Putamen (tissue), 1 donor: ENCODE measurements at regions not wholly inside any gene's neighbourhood (a gene's known extent, or its start where the extent isn't known, plus 50 kb on each side); places are given as distances from the start of the nearest gene placed in this dataset.
"Not testable (repeated sequence)": the region's sequence is repeated elsewhere in the genome, so short reads cannot be mapped to it uniquely, and the experiment has no call there.

Experiments used
- DNase-seq: peaks from one replicate; pipeline ENCODE4 v3.0.0-alpha.2; 2016; ENCODE audit warnings: low spot score

DNA sequence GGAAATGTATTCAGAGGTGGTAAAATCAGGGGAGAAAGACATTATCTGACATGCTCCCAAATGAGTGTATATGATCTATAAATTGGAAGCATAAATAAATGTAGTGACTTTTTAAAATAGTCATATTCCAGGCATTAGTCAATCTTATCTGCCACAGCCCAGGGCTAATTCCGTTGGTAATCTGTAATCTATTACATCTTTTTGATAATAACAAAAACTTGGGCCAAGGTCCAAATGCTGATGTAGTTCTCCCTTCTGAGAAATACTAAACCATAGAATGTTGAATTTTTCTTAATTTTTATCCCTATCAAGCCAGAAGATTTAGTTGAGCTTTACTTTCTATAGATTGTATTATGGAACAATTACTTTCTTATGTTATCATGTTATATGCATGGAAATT, 1279.8 kb downstream of the EPHA7 start:
- no peak for DNase-seq

DNA sequence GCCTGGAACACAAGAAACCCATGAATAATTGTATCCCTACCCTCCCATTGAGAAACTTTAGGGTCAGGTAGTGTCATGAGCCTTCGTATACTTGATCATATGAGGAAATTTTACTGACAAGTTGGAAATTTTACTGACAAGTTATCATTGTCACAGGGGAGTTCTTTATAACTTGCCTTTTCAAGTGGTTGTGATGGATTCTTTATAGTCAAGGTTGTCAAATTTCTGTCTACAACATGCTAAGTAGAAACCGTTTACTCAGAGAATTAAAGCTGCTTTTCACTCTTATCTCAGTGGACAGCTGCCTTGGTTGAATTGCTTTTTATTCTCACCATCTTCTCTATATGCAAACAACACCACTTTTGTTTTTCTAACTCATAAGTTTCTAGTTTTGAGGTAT, 1286.4 kb downstream of the EPHA7 start:
- no peak for DNase-seq

DNA sequence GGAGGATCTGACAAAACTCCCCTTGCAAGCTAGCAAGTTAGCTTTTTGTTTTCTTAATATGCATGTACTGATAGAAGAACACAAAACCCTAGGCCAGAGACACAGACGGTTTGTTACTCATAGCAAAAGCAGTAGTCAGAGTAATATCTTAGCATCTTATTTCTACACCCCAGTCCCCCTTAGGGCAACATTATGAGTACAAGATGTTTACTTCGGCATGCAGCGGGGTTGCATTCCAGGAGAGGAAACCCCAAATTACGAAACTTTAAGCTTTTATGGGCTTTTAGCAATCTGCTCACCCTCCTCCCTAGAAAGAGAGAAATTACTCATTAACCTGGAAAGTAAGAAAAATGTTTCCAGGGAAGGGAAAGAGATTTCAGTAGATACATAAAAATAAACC, 1286.9 kb downstream of the EPHA7 start:
- no peak for DNase-seq

DNA sequence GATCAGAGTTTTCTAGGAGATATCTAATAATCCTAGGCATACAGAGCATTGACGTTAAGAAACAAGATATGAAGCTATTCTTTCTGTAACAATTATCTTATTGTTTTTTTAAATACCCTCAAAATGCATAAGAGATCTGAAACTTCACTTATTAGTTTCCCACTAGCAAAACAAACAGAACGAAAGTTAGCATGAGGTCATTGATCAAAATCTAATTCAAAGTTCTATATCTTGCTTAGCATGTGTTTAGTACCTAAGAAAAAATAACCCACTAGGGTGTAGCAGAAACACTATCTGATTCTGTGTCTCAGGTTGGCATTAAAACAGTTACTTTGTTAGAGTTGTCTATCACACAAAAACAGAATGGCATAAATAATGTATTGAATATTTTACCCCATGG, 1288.4 kb downstream of the EPHA7 start:
- no peak for DNase-seq

DNA sequence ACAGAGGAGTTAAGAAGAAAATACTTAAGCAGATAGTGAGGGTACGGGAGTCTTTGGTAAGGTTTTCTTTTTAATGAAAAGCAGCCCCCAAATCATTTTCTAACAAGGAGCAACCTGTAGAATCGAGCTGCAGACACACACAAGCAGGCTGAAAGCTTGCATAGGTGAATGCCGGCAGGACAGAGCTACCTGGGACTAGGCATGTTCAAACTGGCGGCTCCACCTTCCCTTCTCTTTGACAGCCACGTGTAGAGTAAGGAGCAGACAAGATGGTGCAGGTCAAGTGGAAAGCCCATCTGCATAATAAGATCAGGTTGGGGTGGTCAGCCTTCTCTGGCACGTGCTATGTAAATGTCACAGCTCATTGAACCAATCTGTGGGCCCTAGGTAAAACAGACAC, 1292.4 kb downstream of the EPHA7 start:
- DNase-seq, result no peak

DNA sequence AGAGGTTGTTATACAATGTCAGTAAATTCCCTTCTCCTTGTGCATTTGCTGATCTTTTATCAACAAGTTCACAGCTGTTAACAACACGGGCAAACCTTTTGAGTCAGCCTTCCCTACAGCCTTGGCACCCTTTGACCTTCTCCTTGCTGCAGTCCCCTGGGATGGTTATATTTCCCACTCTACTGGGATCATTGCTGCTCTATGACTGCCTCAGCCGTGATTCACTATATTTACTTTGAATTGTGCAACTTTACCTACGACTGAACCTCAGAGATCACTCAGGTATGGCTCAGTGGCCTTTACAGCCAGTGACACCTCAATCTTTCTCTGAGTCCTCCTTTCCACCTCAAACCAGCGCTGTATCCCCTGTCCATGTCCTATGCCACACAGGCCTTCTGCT, 1293.3 kb downstream of the EPHA7 start:
- no peak for DNase-seq

DNA sequence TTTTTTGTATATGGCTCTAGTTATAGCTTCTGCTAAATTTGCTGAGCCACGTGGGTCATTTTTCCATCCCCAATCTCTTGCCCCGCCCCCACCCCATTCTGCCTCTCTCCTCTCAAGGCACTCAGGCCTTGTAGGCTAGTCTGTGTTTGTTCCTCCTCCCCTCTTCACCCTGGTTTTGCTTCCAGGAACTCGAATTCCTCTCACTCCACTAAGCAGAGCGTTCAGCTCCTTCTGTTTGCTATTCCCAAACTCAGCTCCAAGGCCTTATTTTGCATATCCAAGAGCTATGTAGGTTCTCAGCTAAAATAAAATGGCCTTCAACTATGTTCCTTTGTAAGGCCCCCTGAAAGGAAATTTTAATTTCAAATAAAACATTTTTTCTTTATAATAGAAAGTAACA, 1293.7 kb downstream of the EPHA7 start:
- DNase-seq, result no peak

DNA sequence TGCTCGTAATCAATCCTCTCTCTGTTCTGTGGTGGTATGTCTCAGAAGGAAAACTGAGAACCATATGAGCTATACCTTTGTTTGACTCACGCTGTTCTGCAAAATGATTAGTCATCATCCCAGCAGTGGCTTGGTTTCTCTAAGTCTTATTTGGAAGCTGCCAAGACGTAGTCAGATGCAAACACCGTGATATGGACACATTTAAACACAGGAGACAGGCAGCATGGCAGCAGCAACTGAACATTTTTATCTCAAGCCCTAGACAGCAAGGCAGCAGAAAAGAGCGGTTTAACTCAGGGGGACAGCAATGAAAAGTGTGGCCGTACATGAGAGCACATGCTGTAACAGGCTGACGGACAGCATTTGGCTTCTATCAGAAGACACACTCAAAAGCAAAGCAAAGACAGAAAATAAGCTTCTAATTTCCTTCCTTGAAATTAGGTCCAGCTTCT, 1295.1 kb downstream of the EPHA7 start:
- no peak for DNase-seq

DNA sequence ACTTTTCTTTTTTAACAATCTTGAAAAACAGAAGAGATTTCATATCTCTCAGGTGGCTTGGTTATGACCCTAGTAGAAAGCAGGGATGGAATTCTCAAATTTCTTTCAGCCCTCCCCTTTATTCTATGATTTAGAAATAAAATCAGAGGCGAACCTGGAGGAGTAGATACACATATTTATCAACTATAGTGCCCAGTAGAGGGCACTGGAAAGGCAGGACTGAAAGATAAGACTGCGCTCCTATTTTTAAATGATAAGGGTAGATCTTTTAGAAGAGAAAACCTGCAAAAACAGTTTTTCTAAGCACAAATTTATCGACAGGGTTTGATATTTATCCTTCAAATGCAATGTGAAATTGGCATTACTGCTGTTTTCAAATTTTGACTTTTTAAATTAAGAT, 1296.6 kb downstream of the EPHA7 start:
- DNase-seq, result peak; percentile 7

DNA sequence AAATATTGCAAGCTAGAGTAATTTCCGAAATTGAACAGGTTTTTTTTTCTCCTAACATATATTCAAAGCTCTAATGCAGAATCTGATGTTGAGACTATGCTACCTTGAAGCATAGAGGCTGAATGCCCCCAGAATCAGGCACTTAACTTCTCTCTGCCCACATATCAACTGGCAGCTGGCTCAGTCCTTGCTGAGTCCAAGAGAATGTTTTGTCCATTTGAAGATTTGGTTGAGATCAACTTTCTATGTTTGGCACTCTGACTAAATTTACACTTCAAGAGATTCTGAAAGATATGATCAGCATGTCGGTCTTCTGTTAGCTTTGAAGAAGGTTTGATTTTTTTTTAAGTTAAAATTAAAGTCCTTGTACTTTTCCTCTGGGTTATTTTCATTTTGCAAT, 1298.1 kb downstream of the EPHA7 start:
- DNase-seq, result no peak

DNA sequence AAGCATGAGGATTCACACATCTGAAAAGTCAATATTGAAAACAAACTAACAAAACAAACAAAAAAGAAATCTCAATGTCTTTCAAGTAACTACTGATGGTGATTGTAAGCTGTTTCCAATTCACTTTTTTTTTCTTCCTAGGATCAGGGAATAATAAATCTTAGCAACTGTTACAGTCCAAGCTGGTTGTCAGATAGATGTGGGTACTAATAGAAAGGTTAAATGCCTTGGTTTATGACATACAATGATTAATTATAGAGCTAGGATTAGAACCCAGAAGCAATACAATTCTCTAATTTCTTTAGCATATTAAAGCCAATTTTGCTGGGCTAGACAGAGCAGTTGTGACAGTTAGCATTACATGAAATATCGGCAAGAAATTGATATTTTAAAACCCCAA, 1301.6 kb downstream of the EPHA7 start:
- DNase-seq, result no peak

DNA sequence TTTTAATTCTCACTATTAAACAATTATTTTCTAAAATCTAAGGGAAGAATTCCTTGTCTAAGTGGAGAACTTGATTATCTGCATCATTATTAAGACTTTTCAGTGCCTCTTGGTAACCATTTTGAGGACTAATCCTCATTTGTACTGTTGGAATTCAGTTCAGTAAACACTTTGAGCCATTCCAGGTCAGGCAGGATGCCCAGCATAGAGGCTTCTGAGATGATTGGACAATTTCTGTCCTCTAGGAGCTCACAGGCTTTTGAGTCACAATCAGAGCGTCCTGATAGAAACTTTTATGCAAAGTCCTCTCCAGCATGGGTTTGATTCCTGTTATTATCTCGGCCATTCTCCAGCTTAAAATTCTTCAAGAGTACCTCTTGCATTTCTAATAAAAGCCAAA, 1304.6 kb downstream of the EPHA7 start:
- DNase-seq, result no peak

DNA sequence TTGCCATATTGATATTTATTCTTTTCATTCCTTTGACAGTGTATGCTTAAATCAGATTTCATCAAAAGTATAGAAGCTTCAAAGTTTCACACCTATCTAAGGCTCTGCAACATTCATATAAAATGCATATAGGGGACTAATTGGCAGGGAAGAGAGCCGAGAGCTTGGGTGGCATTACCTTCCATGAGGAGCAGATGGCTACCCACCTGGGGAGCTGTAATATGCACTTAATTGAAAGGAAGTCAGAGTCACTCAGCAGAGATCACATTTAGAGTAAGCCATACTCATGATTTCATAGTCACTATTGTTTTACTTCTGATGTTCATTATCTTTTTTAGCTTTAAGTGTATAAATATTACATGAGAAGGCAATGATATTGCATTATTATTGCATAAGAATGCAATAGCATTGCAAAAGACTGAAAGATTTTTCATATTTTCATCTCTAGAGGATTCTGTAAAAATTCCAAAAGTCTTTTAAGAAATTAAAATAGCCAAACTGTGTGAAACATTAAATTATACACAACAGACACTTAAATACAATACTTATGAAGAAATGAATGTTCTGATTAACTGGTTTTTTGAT, 1305.2 kb downstream of the EPHA7 start:
- no peak for DNase-seq

DNA sequence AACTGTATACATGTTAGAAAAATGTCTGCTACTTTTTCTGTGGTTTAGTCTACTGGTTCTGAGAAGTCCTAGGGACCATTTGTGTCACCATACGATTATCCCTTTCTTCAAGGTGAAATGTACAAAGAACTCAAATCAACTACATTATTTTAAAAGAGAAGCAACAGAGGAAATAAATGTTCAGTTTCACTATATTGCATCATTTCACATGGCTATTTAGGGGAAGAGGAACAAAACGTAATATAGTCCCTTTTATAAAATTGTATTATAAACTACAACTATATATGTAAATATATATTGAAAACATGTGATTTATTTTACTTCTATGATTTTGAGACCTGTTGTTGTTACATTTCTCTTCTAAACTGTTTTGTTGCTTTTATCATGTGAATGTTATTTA, 1308.0 kb downstream of the EPHA7 start:
- no peak for DNase-seq

DNA sequence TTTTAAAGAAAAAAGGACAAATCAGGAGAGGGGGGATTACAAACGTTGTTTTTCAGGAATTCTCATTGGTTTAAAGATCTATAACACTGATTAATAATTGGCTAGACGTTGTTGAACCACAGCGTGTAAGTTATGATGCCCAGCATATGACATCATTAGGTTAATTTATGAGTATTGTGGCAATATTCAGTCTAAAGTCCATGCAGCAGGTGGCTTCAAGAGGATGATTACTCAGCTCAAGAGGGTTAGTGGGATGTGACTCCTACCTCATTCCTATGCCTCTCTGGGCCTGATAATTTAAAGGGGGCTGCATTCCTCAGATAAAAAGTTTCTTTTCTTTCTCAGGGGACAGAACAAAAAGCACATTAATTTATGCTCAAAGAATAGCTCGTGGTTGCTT, 1309.0 kb downstream of the EPHA7 start:
- no peak for DNase-seq

DNA sequence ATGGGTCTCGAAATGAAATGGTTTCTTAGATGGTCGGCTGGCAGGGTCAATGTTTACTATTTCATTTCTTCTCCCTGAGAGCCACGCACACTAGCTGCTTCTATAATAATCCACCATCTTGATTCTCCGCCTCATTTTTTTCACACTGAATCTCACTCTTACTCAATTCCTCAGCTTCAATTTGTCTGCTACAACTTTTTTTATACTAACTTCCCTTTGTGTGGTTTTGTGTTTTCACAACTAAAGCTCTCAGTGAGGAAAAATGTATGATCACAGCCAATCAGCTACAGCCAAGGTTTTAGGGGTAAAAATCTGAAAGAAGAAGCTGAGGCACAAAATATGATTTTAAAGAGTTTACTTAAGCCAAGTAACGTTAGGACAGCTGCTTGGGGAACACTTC, 1309.4 kb downstream of the EPHA7 start:
- no peak for DNase-seq

DNA sequence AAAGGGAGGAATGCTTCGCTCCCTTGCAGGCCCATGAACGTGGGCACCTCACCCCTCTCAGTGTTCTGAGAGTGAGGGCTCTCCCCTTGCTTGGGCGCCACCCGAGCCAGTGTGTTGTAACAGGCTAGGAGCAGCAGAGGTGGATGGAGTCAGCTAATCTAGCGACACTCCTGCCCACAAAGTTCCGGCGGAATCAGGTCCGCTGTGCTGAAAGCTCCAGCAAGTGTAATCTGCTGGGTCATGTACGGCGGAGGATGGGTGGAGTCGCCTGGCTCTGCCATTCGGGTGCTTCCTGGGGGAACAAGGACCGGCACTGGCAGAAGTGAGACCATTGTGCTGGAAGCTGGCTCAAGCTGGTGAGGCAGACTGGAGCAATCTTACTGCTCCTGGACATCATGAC, 1310.1 kb downstream of the EPHA7 start:
- DNase-seq, result no peak

DNA sequence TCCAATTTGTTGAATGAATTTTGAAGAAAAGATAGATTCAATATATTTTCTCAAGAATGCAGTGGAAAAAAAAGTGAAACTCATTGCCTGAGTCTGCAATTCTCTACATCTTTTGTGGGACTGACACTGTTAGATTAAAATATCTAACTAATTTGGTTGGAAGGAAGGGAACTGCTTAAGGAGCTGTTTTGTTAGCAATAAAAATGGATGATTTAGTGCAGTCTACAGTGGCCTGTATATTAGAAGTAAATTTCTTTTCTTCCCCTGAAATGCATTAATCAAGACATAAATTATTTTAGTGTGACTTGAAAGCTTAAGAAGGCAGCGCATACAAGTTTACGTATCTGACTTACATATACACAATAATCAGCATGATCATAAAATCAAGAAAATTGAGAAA, 1332.6 kb downstream of the EPHA7 start:
- DNase-seq, result no peak

DNA sequence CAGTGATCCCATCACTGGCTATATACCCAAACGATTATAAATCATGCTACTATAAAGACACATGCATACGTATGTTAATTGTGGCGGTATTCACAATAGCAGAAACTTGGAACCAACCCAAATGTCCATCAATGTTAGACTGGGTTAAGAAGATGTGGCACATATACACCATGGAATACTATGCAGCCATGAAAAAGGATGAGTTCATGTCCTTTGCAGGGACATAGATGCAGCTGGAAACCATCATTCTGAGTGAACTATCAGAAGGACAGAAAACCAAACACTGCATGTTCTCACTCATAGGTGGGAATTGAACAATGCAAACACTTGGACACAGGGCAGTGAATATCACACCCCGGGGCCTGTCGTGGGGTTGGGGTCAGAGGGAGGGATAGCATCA, 1335.4 kb downstream of the EPHA7 start:
- not testable (repeated sequence) for DNase-seq

DNA sequence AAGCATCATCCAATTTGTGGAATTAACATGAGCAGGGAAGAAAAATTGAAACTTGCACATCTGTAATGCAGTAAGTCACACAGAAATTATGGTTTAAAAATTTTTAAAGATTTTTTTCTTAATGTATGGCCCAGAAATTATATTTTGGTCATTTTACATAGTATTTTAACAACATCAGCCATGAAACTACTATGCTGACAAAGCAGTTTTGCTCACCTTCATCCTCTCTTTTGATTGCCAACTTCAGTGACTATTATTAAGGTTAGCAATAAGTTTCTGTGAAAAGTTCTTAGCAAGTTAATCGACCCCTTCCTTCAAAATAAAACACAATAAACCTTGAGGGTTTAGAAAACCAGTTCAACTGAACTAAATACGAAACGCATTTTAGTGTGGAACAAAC, 1347.0 kb downstream of the EPHA7 start:
- DNase-seq, result no peak

DNA sequence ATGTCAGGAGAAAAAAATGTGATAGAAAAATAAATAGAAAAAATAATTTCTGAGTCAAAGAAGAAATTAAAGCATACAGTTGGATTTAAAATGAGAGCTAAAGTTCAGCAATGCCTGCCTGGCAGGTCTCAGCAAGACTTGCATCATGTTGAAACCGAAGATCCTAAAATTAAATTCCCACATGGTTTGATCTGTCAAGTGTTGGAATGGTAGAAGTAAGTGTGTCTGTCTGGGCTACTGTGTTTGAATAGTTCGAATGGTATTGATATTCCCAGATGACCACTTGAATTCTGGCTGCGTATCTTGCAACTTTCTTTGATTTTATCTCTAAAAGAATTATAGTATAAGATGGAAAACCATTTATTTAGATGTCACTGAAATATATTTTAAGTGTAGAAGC, 1349.6 kb downstream of the EPHA7 start:
- no peak for DNase-seq

DNA sequence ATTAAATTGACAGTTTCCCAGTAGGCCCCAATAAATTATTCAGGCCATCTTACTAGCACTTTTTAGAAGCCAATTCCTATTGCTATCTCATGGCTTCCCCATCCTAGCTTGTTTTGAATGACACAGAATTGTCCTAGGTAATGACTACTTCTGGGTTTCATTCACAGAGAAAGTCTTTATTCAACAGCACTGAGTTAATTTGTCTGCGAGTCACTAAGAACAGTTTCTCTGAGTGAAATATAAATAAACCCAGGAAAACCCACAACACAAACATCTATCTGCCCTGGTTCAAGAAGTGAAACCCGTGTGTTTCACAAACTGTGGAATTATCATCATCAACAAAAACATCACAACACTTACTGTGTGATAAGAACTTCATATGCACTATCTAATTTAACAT, 1366.8 kb downstream of the EPHA7 start:
- DNase-seq, result no peak

DNA sequence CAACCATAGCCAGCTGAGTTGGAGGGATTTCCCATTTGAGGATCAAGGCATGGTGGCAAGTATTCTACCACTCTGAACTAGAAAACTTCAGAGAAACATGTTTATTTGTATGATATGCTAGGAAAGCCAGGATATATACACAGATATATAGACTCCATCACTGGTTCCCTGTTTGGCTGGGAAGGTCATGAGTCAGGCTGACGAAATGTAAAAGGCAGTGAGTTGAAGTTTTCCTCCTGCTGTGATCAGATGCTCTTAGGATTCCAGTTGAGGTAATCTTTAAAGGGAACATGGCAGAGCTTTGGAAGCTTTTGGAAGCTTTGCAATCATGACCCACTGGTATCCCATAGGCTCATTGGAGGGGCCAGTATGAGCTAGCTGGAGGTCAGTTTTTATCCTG, 1369.1 kb downstream of the EPHA7 start:
- DNase-seq, result no peak

DNA sequence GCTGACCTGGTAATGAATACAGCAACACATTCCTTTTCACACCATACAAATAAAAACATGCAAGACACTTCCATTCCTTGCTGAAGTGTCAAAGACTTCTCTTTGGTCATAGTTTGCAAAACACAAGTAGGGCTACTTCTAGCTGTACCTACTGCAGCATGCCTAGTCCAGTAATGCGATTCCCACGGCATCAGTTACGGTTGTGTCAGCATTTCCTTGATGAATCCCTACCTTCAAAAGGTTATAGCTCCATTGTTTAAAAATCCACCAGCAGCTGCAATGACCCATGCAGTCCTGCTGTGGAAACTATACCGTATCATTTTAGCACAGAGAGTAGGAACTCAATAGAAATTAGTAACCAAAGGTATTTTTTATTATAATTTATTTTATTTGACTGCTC, 1371.5 kb downstream of the EPHA7 start:
- DNase-seq, result no peak
